ENCODE measurements at regions not wholly inside any gene's neighbourhood (a gene's known extent, or its start where the extent isn't known, plus 50 kb on each side); places are given as distances from the start of the nearest gene placed in this dataset.
"Not testable (repeated sequence)": the region's sequence is repeated elsewhere in the genome, so short reads cannot be mapped to it uniquely, and the experiment has no call there.

GRCh38 chr17:21551081-21551881, 141.0 kb upstream of the KCNJ18 start:
- DNase-seq = peak; percentile 92

DNA sequence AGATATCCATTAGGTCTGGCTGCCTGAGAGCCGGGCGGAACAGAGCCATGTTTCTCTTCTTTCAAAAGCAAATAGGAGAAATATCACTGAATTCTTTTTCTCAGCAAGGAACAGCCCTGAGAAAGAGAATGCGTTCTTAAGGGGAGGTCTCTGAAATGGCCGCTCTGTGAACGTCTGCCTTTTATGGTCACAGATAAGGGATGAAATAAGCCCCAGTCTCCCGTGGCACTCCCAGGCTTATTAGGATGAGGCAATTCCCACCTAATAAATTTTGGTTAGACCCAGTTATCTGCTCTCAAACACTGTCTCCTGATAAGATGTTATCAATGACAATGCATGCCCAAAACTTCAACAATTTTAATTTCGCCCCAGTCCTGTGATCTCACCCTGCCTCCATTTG, 133.4 kb upstream of the KCNJ18 start:
- not testable (repeated sequence) for DNase-seq

DNA sequence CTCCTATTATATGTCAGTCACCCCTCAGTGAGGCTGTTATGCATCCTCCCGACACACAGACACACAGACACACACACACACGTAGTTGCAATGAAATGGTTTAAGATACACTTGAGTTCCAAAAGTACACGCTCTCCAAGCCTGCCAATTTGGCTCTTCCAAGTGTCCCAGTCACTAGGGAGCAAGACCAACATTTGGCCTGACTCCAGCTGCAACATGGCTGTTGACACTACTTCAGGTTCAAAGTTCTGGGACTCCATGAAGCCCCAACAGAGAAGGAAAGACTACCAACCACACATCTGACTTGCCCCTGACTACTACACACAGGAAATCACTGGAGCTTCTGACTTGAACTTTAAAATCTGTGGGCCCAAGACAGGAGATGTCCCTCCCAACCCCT, 128.1 kb upstream of the KCNJ18 start:
- DNase-seq = no peak

DNA sequence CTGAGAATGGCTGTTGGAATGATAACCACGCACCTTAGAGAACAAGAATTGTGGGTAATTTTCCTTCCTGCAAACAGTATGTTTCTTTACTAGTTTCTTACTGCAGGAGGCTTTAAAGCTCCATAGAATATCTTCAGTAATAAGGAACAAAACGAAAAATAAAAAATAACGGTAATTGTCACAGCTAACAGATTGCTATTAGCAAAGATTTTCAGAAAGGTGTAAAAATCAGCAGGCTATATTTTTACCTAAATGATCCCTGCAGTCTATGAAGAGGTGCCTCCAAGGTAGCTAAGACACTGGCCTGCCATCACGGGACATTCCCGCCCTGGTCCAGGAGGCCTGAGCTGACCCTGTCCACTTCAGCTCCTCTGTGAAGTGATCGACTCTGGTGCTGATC, 127.6 kb upstream of the KCNJ18 start:
- not testable (repeated sequence) for DNase-seq

- DNase-seq = not testable (repeated sequence)
Measured at GRCh38 chr17:21570427-21570826, 121.9 kb upstream of the KCNJ18 start.

GRCh38 chr17:21572148-21572547, 120.2 kb upstream of the KCNJ18 start:
- not testable (repeated sequence) for DNase-seq

- DNase-seq = not testable (repeated sequence)
Measured at GRCh38 chr17:21573271-21573960, 118.9 kb upstream of the KCNJ18 start.

- peak; percentile 60 for DNase-seq
Measured at GRCh38 chr17:21573961-21574610, 118.2 kb upstream of the KCNJ18 start.

GRCh38 chr17:21574611-21575255, 117.6 kb upstream of the KCNJ18 start:
- DNase-seq = not testable (repeated sequence)

DNA sequence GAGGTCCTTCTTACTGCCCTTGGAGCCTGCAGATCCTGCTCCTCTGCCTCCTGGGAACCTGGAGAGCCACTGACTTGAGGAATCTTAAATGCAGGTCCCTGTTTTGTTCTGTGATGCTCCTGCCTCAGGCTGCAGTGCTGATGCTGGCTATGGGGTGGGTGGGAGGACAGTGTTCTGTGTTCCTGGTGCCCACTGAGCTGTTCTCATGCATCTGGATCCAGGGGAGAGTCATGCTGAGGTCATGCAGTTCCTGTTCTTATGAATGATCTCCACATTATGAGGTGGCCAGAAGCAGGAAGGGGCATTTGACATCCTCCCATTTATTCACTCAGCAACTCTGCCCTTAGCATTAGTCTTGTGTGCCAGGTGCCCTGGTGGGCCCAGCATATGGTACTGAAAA, 113.5 kb upstream of the KCNJ18 start:
- not testable (repeated sequence) for DNase-seq

- DNase-seq = no peak
Measured at GRCh38 chr17:21592774-21593173, 99.5 kb upstream of the KCNJ18 start.

- DNase-seq = not testable (repeated sequence)
Measured at GRCh38 chr17:21593452-21594105, 98.7 kb upstream of the KCNJ18 start.

DNA sequence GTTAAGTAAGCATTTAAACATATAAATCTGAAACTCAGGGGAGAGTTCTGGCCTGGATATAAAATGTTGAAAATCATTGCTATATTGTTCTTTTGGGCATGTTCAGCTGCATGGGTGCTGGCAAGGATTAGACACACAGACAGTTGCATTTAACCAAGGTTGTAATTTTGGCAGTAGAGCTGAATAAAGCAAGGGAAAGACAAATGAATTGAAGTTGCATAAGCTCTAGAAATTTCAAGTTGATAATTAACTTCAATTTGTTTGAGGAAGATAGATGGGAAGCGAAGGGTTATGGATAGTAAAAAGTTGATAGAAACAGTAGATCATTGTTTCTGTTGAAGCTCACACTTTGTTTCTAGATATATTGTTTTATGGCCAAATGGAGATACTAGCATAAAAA, 97.2 kb upstream of the KCNJ18 start:
- no peak for DNase-seq

GRCh38 chr17:21602176-21602575, 90.1 kb upstream of the KCNJ18 start:
- DNase-seq = no peak

GRCh38 chr17:21603292-21603691, 89.0 kb upstream of the KCNJ18 start:
- DNase-seq = not testable (repeated sequence)

DNA sequence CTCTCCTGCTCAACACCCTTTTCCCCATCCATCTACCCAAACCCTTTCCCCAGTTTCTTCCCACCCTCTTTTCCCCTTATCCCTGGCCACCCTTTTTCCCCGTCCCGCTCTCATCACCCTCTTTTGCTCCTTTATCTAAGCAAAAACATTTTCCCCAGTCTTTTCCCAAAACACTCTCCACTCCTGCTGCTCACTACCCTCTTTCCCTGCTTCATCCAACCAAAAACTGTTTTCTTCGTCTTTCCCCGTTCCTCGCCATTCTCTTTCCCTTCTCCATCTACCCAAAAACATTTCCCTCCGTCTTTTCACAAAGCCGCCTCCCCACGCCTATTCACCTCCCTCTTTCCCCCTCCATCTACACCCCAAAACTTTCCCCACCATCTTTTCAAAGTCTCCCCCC, 80.9 kb upstream of the KCNJ18 start:
- not testable (repeated sequence) for DNase-seq

DNA sequence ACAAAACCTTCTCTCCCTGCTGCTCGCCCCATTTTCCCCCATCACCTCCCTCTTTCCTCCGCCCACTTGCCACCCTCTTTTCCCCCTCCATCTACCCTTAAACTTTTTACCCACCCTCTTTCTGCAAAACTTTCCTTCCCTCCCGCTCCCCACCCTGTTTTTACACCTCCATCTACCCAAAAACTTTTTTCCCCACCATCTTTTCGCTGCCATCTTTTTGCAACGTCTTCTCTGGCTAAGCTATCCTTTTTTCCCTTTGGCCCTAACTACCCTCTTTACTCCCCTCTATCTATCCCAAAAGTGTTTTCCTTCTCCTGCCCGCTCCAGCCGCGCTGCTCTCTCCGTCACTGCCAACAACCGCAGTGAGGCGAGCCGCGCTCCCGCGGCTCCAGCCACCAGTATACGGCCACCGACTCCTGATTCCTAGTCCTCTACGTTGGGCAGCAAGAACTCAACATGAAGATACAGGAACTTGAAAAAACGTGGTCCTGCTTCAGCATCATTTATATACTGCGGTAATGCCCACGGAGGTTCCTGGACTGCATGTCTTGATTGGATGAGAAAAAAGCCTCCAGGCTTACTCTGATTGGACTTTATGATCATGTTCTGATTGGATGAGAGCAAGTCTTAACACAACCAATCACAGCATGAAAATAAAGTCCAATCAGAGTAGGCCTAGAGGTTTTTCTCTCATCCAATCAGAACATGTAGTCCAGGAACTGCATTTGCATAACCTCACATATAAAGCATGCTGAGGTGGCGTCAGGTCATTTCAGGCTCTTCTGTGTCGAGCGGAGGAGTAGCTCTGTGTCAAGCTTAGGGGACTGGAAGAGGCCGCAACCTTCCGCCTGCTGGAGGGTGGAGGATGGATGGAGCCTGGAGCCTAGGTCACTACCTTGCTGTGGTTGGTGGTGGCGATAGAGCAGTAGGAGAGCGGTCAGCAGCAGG, 79.9 kb upstream of the KCNJ18 start:
- DNase-seq = not testable (repeated sequence)

- DNase-seq = no peak
Measured at GRCh38 chr17:21613071-21613429, 79.3 kb upstream of the KCNJ18 start.

DNA sequence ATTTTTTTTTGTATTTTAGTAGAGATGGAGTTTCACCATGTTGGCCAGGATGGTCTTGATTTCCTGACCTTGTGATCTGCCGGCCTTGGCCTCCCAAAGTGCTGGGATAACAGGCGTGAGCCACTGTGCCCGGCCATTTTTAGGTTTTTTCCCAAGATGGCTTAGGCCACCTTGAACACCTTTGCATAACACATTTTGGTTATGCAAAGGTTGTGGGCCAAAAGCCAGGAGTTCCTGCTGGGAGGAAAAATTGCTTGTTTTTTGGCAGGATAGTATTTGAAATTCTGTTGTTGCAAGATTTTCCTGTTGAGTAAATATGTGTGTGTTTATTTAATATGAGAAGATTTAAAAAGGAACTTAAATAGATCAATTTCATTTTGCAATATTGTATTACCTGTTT, 65.3 kb upstream of the KCNJ18 start:
- not testable (repeated sequence) for DNase-seq
